ENCODE measurements at regions not wholly inside any gene's neighbourhood (a gene's known extent, or its start where the extent isn't known, plus 50 kb on each side); places are given as distances from the start of the nearest gene placed in this dataset.

GRCh38 chr13:73803997-73804396 is 330.2 kb downstream of the KLF12 start:
- H3K79me2 ChIP-seq (ENCODE audit: insufficient read depth, low read length), result no peaks in the 10 kb centered on the region
- no peaks in the 10 kb centered on the region for H3K27me3 ChIP-seq (ENCODE audit: insufficient read depth, low read length)
- H2AFZ ChIP-seq (ENCODE audit: low read length), result no peak overlapping the region
- H4K20me1 ChIP-seq (ENCODE audit: insufficient read depth, low read length), result no peaks in the 10 kb centered on the region
- no peaks in the 10 kb centered on the region for H3F3A ChIP-seq (ENCODE audit: insufficient read depth, low read length)
- no peak overlapping the region for H3K27ac ChIP-seq (ENCODE audit: low read depth, low read length, poor library complexity, severe bottlenecking)
- no peaks in the 10 kb centered on the region for H3K4me1 ChIP-seq (ENCODE audit: insufficient read depth, low read length, severe bottlenecking)
- no peak overlapping the region for H3K9ac ChIP-seq (ENCODE audit: low read length)
- no peaks in the 10 kb centered on the region for H3K9me2 ChIP-seq (ENCODE audit: low read depth, low read length)
- no peak overlapping the region for H3K4me2 ChIP-seq (ENCODE audit: low read length)
- TF ChIP-seq, protein P1, sequence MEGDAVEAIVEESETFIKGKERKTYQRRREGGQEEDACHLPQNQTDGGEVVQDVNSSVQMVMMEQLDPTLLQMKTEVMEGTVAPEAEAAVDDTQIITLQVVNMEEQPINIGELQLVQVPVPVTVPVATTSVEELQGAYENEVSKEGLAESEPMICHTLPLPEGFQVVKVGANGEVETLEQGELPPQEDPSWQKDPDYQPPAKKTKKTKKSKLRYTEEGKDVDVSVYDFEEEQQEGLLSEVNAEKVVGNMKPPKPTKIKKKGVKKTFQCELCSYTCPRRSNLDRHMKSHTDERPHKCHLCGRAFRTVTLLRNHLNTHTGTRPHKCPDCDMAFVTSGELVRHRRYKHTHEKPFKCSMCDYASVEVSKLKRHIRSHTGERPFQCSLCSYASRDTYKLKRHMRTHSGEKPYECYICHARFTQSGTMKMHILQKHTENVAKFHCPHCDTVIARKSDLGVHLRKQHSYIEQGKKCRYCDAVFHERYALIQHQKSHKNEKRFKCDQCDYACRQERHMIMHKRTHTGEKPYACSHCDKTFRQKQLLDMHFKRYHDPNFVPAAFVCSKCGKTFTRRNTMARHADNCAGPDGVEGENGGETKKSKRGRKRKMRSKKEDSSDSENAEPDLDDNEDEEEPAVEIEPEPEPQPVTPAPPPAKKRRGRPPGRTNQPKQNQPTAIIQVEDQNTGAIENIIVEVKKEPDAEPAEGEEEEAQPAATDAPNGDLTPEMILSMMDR (IDR thresholded peaks at IDR 0.05; ENCODE audit: low read length), result no peak
- H3K36me3 ChIP-seq (ENCODE audit: insufficient read depth, low read length), result no peaks in the 10 kb centered on the region
- no peaks in the 10 kb centered on the region for H3K9me3 ChIP-seq (ENCODE audit: low read length)
- no peak overlapping the region for H3K4me3 ChIP-seq (ENCODE audit: low read depth, low read length, poor library complexity, severe bottlenecking)

- no peaks in the 10 kb centered on the region for H3K36me3 ChIP-seq (ENCODE audit: insufficient read depth, low read length)
- H2AFZ ChIP-seq (ENCODE audit: low read length), result no peak overlapping the region
- H3K4me2 ChIP-seq (ENCODE audit: low read length), result no peak overlapping the region
- no peaks in the 10 kb centered on the region for H3K9me2 ChIP-seq (ENCODE audit: low read depth, low read length)
- H3F3A ChIP-seq (ENCODE audit: insufficient read depth, low read length), result no peaks in the 10 kb centered on the region
- H3K79me2 ChIP-seq (ENCODE audit: insufficient read depth, low read length), result no peaks in the 10 kb centered on the region
- no peaks in the 10 kb centered on the region for H3K4me1 ChIP-seq (ENCODE audit: insufficient read depth, low read length, severe bottlenecking)
- no peak for TF ChIP-seq EZH2 (IDR thresholded peaks at IDR 0.05; ENCODE audit: borderline replicate concordance, low read length)
- TF ChIP-seq, protein P1 (IDR thresholded peaks at IDR 0.05; ENCODE audit: low read length), result no peak
- H4K20me1 ChIP-seq (ENCODE audit: insufficient read depth, low read length), result no peaks in the 10 kb centered on the region
- H3K27me3 ChIP-seq (ENCODE audit: insufficient read depth, low read length), result no peaks in the 10 kb centered on the region
- no peak overlapping the region for H3K27ac ChIP-seq (ENCODE audit: low read depth, low read length, poor library complexity, severe bottlenecking)
- H3K4me3 ChIP-seq (ENCODE audit: low read depth, low read length, poor library complexity, severe bottlenecking), result no peak overlapping the region
- no peaks in the 10 kb centered on the region for H3K9me3 ChIP-seq (ENCODE audit: low read length)
- H3K9ac ChIP-seq (ENCODE audit: low read length), result no peak overlapping the region
Measured at GRCh38 chr13:73800011-73800410, 334.2 kb downstream of the KLF12 start.

GRCh38 chr13:73794755-73795154 is 339.4 kb downstream of the KLF12 start:
- H3K79me2 ChIP-seq (ENCODE audit: insufficient read depth, low read length), result no peaks in the 10 kb centered on the region
- no peak overlapping the region for H3K9ac ChIP-seq (ENCODE audit: low read length)
- H3K4me3 ChIP-seq (ENCODE audit: low read depth, low read length, poor library complexity, severe bottlenecking), result no peak overlapping the region
- H3K27me3 ChIP-seq (ENCODE audit: insufficient read depth, low read length), result no peaks in the 10 kb centered on the region
- H2AFZ ChIP-seq (ENCODE audit: low read length), result no peak overlapping the region
- no peaks in the 10 kb centered on the region for H3K9me3 ChIP-seq (ENCODE audit: low read length)
- no peaks in the 10 kb centered on the region for H3K4me1 ChIP-seq (ENCODE audit: insufficient read depth, low read length, severe bottlenecking)
- no peaks in the 10 kb centered on the region for H3K9me2 ChIP-seq (ENCODE audit: low read depth, low read length)
- no peaks in the 10 kb centered on the region for H3K36me3 ChIP-seq (ENCODE audit: insufficient read depth, low read length)
- H3K4me2 ChIP-seq (ENCODE audit: low read length), result no peak overlapping the region
- no peaks in the 10 kb centered on the region for H3F3A ChIP-seq (ENCODE audit: insufficient read depth, low read length)
- TF ChIP-seq, protein P1 (IDR thresholded peaks at IDR 0.05; ENCODE audit: low read length), result no peak
- no peak for TF ChIP-seq EZH2 (IDR thresholded peaks at IDR 0.05; ENCODE audit: borderline replicate concordance, low read length)
- no peak overlapping the region for H3K27ac ChIP-seq (ENCODE audit: low read depth, low read length, poor library complexity, severe bottlenecking)
- no peaks in the 10 kb centered on the region for H4K20me1 ChIP-seq (ENCODE audit: insufficient read depth, low read length)
